Testis (tissue), 2 donors: ENCODE measurements at regions not wholly inside any gene's neighbourhood (a gene's known extent, or its start where the extent isn't known, plus 50 kb on each side); places are given as distances from the start of the nearest gene placed in this dataset.

ENCODE experiments used
- CTCF ChIP-seq, 3 experiments: fragments of 450-650 bp in 2 of 3; fragments of 200-600 bp in 1 of 3; sonication (generic) in 1 of 3; IDR thresholded peaks; one replicate each; pipeline ENCODE4 v1.5.1; 2016 to 2019; ENCODE audit warnings: antibody characterized with exemption in 3 of 3, mild to moderate bottlenecking in 2 of 3, moderate library complexity in 1 of 3
- POLR2A ChIP-seq: fragments of 450-650 bp; IDR thresholded peaks from one replicate; pipeline ENCODE4 v1.6.1; 2017; ENCODE audit warnings: antibody characterized with exemption, mild to moderate bottlenecking, moderate library complexity

DNA sequence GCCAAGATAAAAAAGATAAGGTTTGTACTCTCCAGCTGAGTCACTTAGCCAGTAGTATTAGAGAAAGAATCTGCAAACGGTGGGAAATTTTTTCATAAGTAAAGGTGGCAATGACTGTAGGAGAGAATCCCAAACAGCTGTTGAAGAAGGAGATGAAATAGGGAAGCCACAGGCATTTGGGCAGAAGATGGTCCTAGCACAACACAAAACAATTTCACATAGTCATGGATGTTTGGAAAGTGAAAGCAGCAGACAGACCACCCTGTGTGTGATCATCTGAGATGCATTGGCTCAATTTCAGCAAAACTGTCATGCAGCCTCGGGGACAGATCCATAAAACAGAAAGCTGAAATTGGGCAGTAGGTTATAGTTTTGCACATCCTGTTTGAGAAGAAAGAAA, 2832.4 kb downstream of the PCDH9 start:
- TF ChIP-seq CTCF (IDR thresholded peaks at IDR 0.05) (no peak), POLR2A (no peak)
